AG09309 (cell line): ENCODE measurements at regions not wholly inside any gene's neighbourhood (a gene's known extent, or its start where the extent isn't known, plus 50 kb on each side); places are given as distances from the start of the nearest gene placed in this dataset.

Experiments used
- DNase-seq: peaks from one replicate; pipeline ENCODE4 v3.0.0-alpha.2; 2010; ENCODE audit warnings: low read depth
- H3K4me3 ChIP-seq: 2 replicates; pipeline ENCODE4 v1.5.1; 2011; ENCODE audit warnings: mild to moderate bottlenecking, low read depth, low read length, moderate library complexity; ENCODE audit not compliant: control insufficient read depth
- TF ChIP-seq, protein P1 (sequence below): IDR thresholded peaks from 2 replicates; pipeline ENCODE4 v1.5.1; 2011; ENCODE audit warnings: mild to moderate bottlenecking, low read depth, low read length, inconsistent platforms; ENCODE audit not compliant: insufficient read depth, control insufficient read depth; ENCODE audit errors: missing control alignments

DNA sequence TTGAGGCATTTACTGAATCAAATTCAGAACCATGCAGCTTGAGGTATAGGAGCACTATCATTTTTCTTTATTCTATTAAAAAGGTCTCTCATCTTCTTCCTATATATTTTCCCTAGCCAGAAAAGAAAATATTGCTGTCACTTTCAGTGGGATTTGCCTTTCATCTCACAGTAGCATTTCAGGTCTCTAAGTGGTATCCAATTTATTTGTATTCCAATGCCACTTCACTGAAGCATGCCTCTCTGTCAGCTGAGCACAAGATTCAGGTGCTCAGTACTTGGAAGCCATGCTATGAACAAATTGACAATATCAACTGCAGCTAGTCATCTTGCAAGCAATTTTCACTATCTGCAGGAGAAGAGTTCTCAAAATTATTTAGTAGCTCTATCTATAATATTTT, 457.2 kb upstream of the SLC39A10 start:
- DNase-seq: no peak
- TF ChIP-seq, protein P1, sequence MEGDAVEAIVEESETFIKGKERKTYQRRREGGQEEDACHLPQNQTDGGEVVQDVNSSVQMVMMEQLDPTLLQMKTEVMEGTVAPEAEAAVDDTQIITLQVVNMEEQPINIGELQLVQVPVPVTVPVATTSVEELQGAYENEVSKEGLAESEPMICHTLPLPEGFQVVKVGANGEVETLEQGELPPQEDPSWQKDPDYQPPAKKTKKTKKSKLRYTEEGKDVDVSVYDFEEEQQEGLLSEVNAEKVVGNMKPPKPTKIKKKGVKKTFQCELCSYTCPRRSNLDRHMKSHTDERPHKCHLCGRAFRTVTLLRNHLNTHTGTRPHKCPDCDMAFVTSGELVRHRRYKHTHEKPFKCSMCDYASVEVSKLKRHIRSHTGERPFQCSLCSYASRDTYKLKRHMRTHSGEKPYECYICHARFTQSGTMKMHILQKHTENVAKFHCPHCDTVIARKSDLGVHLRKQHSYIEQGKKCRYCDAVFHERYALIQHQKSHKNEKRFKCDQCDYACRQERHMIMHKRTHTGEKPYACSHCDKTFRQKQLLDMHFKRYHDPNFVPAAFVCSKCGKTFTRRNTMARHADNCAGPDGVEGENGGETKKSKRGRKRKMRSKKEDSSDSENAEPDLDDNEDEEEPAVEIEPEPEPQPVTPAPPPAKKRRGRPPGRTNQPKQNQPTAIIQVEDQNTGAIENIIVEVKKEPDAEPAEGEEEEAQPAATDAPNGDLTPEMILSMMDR: no peak
- H3K4me3 ChIP-seq: no peak overlapping the region

DNA sequence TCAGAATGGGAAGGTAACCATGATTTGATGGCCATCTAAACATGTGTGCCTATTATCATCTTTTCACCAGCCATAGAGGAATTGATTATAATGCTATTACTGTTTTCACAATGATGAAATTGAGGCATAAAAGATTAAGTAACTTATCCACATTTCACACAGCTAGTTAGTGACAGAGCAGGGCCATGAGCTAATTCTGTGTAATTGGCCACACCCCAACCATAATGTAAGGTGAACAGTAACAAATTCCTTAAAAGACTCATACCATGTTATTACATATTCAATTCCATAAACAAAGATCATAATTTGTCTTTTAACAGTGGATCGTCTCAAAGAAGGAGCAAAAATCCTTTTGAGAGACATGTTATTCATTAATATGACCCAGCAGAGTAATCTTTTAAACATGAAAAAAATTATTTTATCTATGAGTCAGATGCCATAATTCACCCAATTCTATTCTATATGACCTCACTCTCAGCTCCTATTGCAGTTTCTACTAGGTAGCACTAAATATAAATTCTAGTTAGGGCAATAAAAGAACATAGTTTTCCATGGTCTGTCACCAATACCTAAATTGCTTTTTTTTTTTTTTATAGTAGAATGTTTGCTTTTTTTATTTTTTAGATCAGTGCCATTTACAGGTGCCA, 475.8 kb upstream of the SLC39A10 start:
- DNase-seq: no peak
- no peak overlapping the region for H3K4me3 ChIP-seq
- TF ChIP-seq, protein P1: no peak

DNA sequence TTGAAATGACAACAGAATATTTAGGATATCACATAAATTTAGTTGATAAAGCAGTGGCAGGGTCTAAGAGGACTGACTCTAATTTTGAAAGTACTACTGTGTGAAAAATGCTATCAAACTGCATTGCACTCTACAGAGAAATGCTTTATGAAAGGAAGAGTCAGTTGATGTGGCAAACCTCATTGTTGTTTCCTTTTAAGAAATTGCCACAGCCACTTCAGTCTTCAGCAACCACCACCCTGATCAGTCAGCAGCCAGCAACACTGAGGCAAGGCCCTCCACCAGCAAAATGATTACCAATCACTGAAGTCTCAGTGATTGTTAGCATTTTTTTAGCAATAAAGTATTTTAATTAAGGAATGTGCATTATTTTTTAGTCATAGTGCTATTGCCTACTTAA, 488.7 kb upstream of the SLC39A10 start:
- DNase-seq: no peak
- H3K4me3 ChIP-seq: no peak overlapping the region
- TF ChIP-seq, protein P1: no peak

DNA sequence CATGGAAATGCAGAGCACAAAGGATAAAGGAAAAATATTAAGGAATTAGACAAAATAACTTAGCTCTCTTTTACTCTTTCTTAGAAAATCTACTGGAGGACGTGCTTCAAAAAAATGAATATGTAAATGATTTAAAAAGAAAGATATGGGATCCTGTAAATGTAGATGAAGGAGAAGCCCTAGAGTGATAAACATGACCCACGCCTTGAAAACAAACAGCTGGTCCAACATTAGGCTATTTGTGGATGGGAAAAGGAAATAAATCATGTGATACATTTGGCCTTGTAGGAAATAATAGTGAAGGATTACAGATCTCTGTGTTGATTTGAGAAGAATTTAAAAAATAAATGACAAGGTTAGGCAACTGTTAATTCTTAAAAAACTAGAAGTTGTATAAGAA, 492.1 kb upstream of the SLC39A10 start:
- no peak overlapping the region for H3K4me3 ChIP-seq
- no peak for DNase-seq
- TF ChIP-seq, protein P1: no peak

DNA sequence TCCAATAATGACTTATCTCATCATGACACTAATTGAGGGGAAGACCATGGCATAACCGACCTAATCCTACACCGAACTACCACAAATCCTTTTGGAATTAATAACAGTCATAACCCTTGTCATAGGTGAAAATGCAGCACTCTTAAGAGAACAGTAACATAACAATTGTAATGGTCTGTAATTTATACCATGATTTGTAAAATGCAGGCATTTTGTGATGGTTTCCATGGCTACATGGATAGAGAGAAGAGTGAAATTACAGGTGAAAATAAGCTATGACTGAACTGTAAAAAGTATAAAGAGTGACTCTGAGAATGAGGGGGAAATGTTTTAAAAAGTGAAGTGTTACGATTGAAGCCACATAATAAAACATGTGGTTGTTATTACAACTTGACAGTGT, 494.1 kb upstream of the SLC39A10 start:
- TF ChIP-seq, protein P1: no peak
- DNase-seq: no peak
- H3K4me3 ChIP-seq: no peak overlapping the region

DNA sequence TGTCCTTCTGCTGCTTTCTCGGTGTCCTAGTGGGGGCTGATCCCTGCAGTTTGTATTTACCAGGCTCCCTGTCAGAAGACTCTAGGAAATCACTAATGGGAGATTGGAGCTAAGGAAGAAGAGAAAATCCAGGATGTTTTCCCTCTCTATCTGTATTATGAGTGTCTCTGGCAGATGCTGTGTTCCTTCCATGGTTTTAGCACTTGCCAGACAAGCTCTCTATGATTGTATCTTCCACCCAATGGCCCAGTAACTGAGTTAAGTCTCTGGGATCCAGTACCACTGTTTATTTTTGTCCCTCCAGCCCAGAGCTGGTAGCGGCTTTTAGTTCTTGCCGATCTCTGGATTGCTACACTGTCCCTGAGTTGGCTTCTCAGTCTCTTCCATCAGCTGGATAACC, 494.8 kb upstream of the SLC39A10 start:
- no peak for DNase-seq
- TF ChIP-seq, protein P1: no peak
- no peak overlapping the region for H3K4me3 ChIP-seq

DNA sequence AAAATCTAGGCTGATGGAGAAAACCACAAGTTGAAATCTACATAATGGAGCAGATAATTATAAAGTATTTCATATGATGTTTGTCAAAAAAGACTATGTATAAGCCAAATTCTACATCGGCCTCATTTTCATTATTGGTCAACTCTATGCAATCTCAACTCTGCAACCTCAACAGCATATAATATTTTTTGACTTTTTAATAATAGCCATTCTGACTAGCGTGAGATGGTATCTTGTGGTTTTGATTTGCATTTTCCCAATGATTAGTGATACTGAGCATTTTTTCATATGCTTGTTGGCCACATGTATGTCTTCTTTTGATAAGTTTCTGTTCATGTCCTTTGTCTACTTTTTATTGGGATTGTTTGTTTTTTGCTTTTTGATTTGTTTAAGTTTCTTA, 496.1 kb upstream of the SLC39A10 start:
- TF ChIP-seq, protein P1: no peak
- no peak for DNase-seq
- no peak overlapping the region for H3K4me3 ChIP-seq
